Spleen (tissue), 11 donors: ENCODE measurements at regions not wholly inside any gene's neighbourhood (a gene's known extent, or its start where the extent isn't known, plus 50 kb on each side); places are given as distances from the start of the nearest gene placed in this dataset.
"Not testable (repeated sequence)": the region's sequence is repeated elsewhere in the genome, so short reads cannot be mapped to it uniquely, and the experiment has no call there.

Experiments
- DNase-seq: peaks from one replicate; pipeline ENCODE4 v3.0.0-alpha.2; 2020
- H3K27ac ChIP-seq, 8 donors: fragments of 200-600 bp; sonication (generic) in 7 of 8; 1 replicate in 4 of 8; 2 replicates in 4 of 8; pipeline versions ENCODE4 v1.5.0 to v1.8.0; 2016 to 2021; ENCODE audit warnings: inconsistent platforms in 4 of 8, mild to moderate bottlenecking in 4 of 8, moderate library complexity in 1 of 8
- H3K27me3 ChIP-seq, 7 donors: fragments of 200-600 bp; sonication (generic) in 6 of 7; replicated peaks in 1 of 7; 1 replicate in 4 of 7; 2 replicates in 3 of 7; pipeline versions ENCODE4 v1.5.0 to v1.8.0; 2016 to 2021; ENCODE audit warnings: inconsistent platforms in 3 of 7, mild to moderate bottlenecking in 1 of 7
- H3K36me3 ChIP-seq, 6 donors: fragments of 200-600 bp; sonication (generic) in 5 of 6; 1 replicate in 4 of 6; 2 replicates in 2 of 6; pipeline versions ENCODE4 v1.5.0 to v1.8.0; 2016 to 2021; ENCODE audit warnings: inconsistent platforms in 2 of 6
- H3K4me1 ChIP-seq, 6 donors: fragments of 200-600 bp; sonication (generic) in 5 of 6; 1 replicate in 3 of 6; 2 replicates in 3 of 6; pipeline versions ENCODE4 v1.5.0 to v1.8.0; 2016 to 2021; ENCODE audit warnings: inconsistent platforms in 3 of 6
- H3K4me3 ChIP-seq, 8 donors: fragments of 200-600 bp; sonication (generic) in 7 of 8; 1 replicate in 4 of 8; 2 replicates in 4 of 8; pipeline versions ENCODE4 v1.5.0 to v1.8.0; 2016 to 2021; ENCODE audit warnings: inconsistent platforms in 4 of 8, mild to moderate bottlenecking in 4 of 8, moderate library complexity in 2 of 8
- H3K9me3 ChIP-seq, 8 donors: fragments of 200-600 bp; sonication (generic) in 7 of 8; 1 replicate in 4 of 8; 2 replicates in 4 of 8; pipeline versions ENCODE4 v1.5.0 to v1.8.0; 2016 to 2021; ENCODE audit warnings: inconsistent platforms in 4 of 8
- CTCF ChIP-seq, 11 experiments: fragments of 200-600 bp in 7 of 11; fragments of 450-650 bp in 4 of 11; sonication (generic) in 4 of 11; IDR thresholded peaks in 8 of 11; conservative IDR thresholded peaks in 3 of 11; 1 replicate in 7 of 11; 2 replicates in 4 of 11; pipeline versions ENCODE4 v1.4.0 to v1.8.0; 2016 to 2021; ENCODE audit warnings: antibody characterized with exemption in 11 of 11, inconsistent platforms in 4 of 11, mild to moderate bottlenecking in 1 of 11
- POLR2A ChIP-seq, 3 donors: fragments of 450-650 bp; IDR thresholded peaks; one replicate each; pipeline ENCODE4 v1.5.1; 2017; ENCODE audit warnings: antibody characterized with exemption in 3 of 3, mild to moderate bottlenecking in 1 of 3
- POLR2AphosphoS5 ChIP-seq, 3 donors: sonication (generic); formaldehyde crosslinking; IDR thresholded peaks; one replicate each; pipeline ENCODE4 v1.5.1; 2017; ENCODE audit warnings: antibody characterized with exemption in 3 of 3
- WGBS, 5 donors: extraction: QIAGEN DNeasy Blood & Tissue Kit in 3 of 5; methylation state at CpG; one replicate each; pipeline versions ENCODE4 v1.1.5 to v1.1.7; 2013 to 2018; 5-methylcytosine and 5-hydroxymethylcytosine counted together
- intact Hi-C: fragments of 100-400 bp; cut with DNase I; formaldehyde crosslinking; loops from one replicate; pipeline ENCODE4 v1.15.0; 2023; ENCODE audit warnings: low total_unique reads
- donor health status: healthy with polysubstance abuse.
- donor health status: DM: no; HTN: no; CAD: no; lungs with moderate emphysema.
- donor health status: DM: no; HTN: no; CAD: no.
- donor health status: Bipolar disorder and iron deficiency.
- donor health status: healthy.
- donor health status: DM: no; HTN: no; CAD: no.
- donor health status: DM: yes; HTN: yes; CAD: no.

- no peak for DNase-seq
- no peak overlapping the region for H3K27ac ChIP-seq
- H3K4me1 ChIP-seq: no peaks in the 10 kb centered on the region
- no peaks in the 10 kb centered on the region for H3K36me3 ChIP-seq
- TF ChIP-seq CTCF (IDR thresholded peaks at IDR 0.05 in 8 of 11, conservative IDR thresholded peaks at IDR 0.05 in 3 of 11): no peak
- TF ChIP-seq POLR2A (IDR thresholded peaks at IDR 0.05): no peak
- no peak for TF ChIP-seq POLR2AphosphoS5 (IDR thresholded peaks at IDR 0.05)
- H3K4me3 ChIP-seq: no peak overlapping the region
- H3K27me3 ChIP-seq: no peaks in the 10 kb centered on the region
- H3K9me3 ChIP-seq: no peaks in the 10 kb centered on the region
- intact Hi-C loops: no loop called here
- 71 to 78% (median 74%) methylated on average over 10 of the region's 10 CpGs for WGBS, 5 donors
Observed at GRCh38 chr2:56049233-56049845, 125.8 kb upstream of the EFEMP1 start.

GRCh38 chr2:56053679-56054078 is 130.1 kb upstream of the EFEMP1 start:
- no peaks in the 10 kb centered on the region for H3K36me3 ChIP-seq
- H3K4me1 ChIP-seq: no peaks in the 10 kb centered on the region
- no peak for TF ChIP-seq POLR2A (IDR thresholded peaks at IDR 0.05)
- TF ChIP-seq CTCF (IDR thresholded peaks at IDR 0.05 in 8 of 11, conservative IDR thresholded peaks at IDR 0.05 in 3 of 11): no peak
- TF ChIP-seq POLR2AphosphoS5 (IDR thresholded peaks at IDR 0.05): no peak
- no peak overlapping the region for H3K4me3 ChIP-seq
- no peak for DNase-seq
- no peak overlapping the region for H3K27ac ChIP-seq
- H3K9me3 ChIP-seq: peaks cover 0 to 20% (median 4%) of the 10 kb centered on the region in 8 donors
- 30 to 65% (median 50%) methylated on average over 3 of the region's 3 CpGs for WGBS, 5 donors
- no peaks in the 10 kb centered on the region for H3K27me3 ChIP-seq
- intact Hi-C loops: no loop called here

DNA sequence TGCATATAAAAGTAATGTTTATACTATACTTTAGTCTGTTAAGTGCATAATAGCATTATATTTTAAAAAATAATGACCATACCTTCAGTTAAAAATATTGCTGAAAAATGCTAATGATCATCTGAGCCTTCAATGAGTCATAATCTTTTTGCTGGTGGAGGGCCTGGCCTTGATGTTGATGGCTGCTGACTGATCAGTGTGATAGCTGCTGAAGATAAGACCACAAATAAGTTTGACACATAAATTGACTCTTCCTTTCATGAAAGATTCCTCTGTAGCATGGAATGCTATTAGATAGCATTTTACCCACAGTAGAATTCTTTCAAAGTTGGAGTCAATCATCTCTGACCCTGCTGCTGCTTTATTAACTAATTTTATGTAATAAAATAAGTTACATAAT is 128.4 kb upstream of the CCDC85A start:
- Histone ChIP-seq H3K4me3 (no peak overlapping the region), H3K27ac (no peak overlapping the region), H3K27me3 (no peaks in the 10 kb centered on the region), H3K9me3 (peaks cover 0 to 37% (median 19%) of the 10 kb centered on the region in 8 donors), H3K4me1 (no peaks in the 10 kb centered on the region), H3K36me3 (no peaks in the 10 kb centered on the region)
- TF ChIP-seq POLR2AphosphoS5 (IDR thresholded peaks at IDR 0.05) (no peak), POLR2A (IDR thresholded peaks at IDR 0.05) (no peak), CTCF (IDR thresholded peaks at IDR 0.05 in 8 of 11, conservative IDR thresholded peaks at IDR 0.05 in 3 of 11) (no peak)
- DNase-seq: no peak
- intact Hi-C loops: no loop called here

DNA sequence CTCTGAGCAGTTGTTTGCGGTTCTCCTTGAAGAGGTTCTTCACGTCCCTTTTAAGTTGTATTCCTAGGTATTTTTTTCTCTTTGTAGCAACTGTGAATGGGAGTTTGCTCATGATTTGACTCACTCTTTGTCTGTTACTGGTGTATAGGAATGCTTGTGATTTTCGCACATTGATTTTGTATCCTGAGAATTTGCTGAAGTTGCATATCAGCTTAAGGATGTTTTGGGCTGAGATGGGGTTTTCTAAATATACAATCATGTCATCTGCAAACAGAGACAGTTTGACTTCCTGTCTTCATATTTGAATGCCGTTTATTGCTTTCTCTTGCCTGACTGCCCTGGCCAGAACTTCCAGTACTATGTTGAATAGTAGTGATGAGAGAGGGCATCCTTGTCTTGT is 122.5 kb upstream of the CCDC85A start:
- H3K36me3 ChIP-seq, H3K4me3 ChIP-seq, H3K4me1 ChIP-seq, DNase-seq, intact Hi-C loops, H3K27ac ChIP-seq, H3K27me3 ChIP-seq: not testable (repeated sequence)
- H3K9me3 ChIP-seq: peaks cover 0 to 65% (median 36%) of the 10 kb centered on the region in 8 donors
- WGBS, 5 donors: 88 to 94% (median 90%) methylated on average over 4 of the region's 4 CpGs

DNA sequence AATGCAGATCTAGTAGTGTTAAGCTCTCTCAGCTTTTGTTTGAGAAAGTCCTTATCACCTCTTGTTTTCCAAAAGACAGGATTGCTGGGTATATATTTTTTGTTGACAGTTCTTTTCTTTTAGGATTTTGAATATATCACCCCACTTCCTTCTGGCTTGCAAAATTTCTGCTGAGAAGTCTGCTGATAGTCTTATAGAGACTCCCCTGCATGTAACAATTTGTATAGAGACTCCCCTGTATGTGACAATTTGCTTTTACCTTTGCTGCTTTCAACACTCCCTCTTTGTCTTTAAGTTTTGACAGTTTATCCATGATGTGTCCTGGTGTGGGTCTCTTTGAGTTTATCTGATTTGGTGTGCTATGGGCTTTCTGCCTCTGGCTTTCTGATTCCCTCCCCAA is 115.0 kb upstream of the CCDC85A start:
- Histone ChIP-seq H3K36me3 (no peaks in the 10 kb centered on the region), H3K27me3 (peaks cover 0 to 9% (median 0%) of the 10 kb centered on the region in 7 donors), H3K9me3 (peaks cover 0 to 14% (median 7%) of the 10 kb centered on the region in 8 donors), H3K4me3 (no peak overlapping the region), H3K4me1 (no peaks in the 10 kb centered on the region), H3K27ac (no peak overlapping the region)
- intact Hi-C loops: no loop called here
- no peak for TF ChIP-seq POLR2AphosphoS5 (IDR thresholded peaks at IDR 0.05)
- TF ChIP-seq POLR2A (IDR thresholded peaks at IDR 0.05): no peak
- no peak for TF ChIP-seq CTCF (IDR thresholded peaks at IDR 0.05 in 8 of 11, conservative IDR thresholded peaks at IDR 0.05 in 3 of 11)
- no peak for DNase-seq
